ENCODE measurements at regions not wholly inside any gene's neighbourhood (a gene's known extent, or its start where the extent isn't known, plus 50 kb on each side); places are given as distances from the start of the nearest gene placed in this dataset.

- peak in 1 of 8 experiments; percentile 20 for ATAC-seq (replicated peaks in 6 of 8)
- Histone ChIP-seq H3K27ac (no peak overlapping the region), H3K4me1 (replicated peaks in 1 of 2) (peaks cover 0 to 8% of the 10 kb centered on the region in 2 donors), H3K4me3 (no peak overlapping the region)
- 60 to 100% (median 90%) methylated on average over 1 to 7 of the region's 7 CpGs for WGBS, 10 experiments
- in situ Hi-C loops (cut with MboI; ENCODE audit: low pct_unique_long_range_greater_than_20kb in 2 of 9, low sequenced_read_pairs in 9 of 9, unreplicated experiment in 9 of 9), result no loop called here
Measured at GRCh38 chr16:54623636-54624035, 307.0 kb upstream of the IRX5 start.

GRCh38 chr16:54620197-54620596 is 310.5 kb upstream of the IRX5 start:
- ATAC-seq (replicated peaks in 6 of 8), result no peak
- 51 to 100% (median 83%) methylated on average over 1 to 3 of the region's 3 CpGs; no CpG with 5 or more reads in 4 of the 10 experiments for WGBS, 10 experiments
- Histone ChIP-seq H3K4me3 (no peak overlapping the region), H3K4me1 (replicated peaks in 1 of 2) (peaks cover 0 to 16% of the 10 kb centered on the region in 2 donors), H3K27ac (no peak overlapping the region)
- in situ Hi-C loops (cut with MboI; ENCODE audit: low pct_unique_long_range_greater_than_20kb in 2 of 9, low sequenced_read_pairs in 9 of 9, unreplicated experiment in 9 of 9), result no loop called here

- ATAC-seq (replicated peaks in 6 of 8), result no peak
- Histone ChIP-seq H3K27ac (no peak overlapping the region), H3K4me1 (replicated peaks in 1 of 2) (peaks cover 0 to 7% of the 10 kb centered on the region in 2 donors), H3K4me3 (no peak overlapping the region)
- in situ Hi-C loops (cut with MboI; ENCODE audit: low pct_unique_long_range_greater_than_20kb in 2 of 9, low sequenced_read_pairs in 9 of 9, unreplicated experiment in 9 of 9), result no loop called here
- 20 to 93% (median 80%) methylated on average over 1 to 5 of the region's 5 CpGs for WGBS, 10 experiments
Measured at GRCh38 chr16:54616610-54617009, 314.1 kb upstream of the IRX5 start.

GRCh38 chr16:54605536-54606066 is 319.0 kb upstream of the IRX3 start:
- no peak overlapping the region for H3K27ac ChIP-seq
- H3K4me1 ChIP-seq (replicated peaks in 1 of 2), result no peaks in the 10 kb centered on the region
- in situ Hi-C loops (cut with MboI; ENCODE audit: low pct_unique_long_range_greater_than_20kb in 2 of 9, low sequenced_read_pairs in 9 of 9, unreplicated experiment in 9 of 9), result no loop called here
- WGBS, 10 experiments, result 0 to 100% (median 71%) methylated on average over 1 of the region's 1 CpG; no CpG with 5 or more reads in 1 of the 10 experiments
- H3K4me3 ChIP-seq, result no peak overlapping the region
- no peak for ATAC-seq (replicated peaks in 6 of 8)

GRCh38 chr16:54602666-54603065 is 316.1 kb upstream of the IRX3 start:
- in situ Hi-C loops (cut with MboI; ENCODE audit: low pct_unique_long_range_greater_than_20kb in 2 of 9, low sequenced_read_pairs in 9 of 9, unreplicated experiment in 9 of 9), result no loop called here
- WGBS, 10 experiments, result 0 to 91% (median 71%) methylated on average over 1 to 5 of the region's 6 CpGs
- Histone ChIP-seq H3K4me3 (no peak overlapping the region), H3K4me1 (replicated peaks in 1 of 2) (no peaks in the 10 kb centered on the region), H3K27ac (no peak overlapping the region)
- no peak for ATAC-seq (replicated peaks in 6 of 8)

- in situ Hi-C loops (cut with MboI; ENCODE audit: low pct_unique_long_range_greater_than_20kb in 2 of 9, low sequenced_read_pairs in 9 of 9, unreplicated experiment in 9 of 9), result no loop called here
- Histone ChIP-seq H3K4me1 (replicated peaks in 1 of 2) (peaks cover 7 to 18% of the 10 kb centered on the region in 2 donors), H3K4me3 (no peak overlapping the region), H3K27ac (no peak overlapping the region)
- ATAC-seq (replicated peaks in 6 of 8), result no peak
Measured at GRCh38 chr16:54597222-54597621, 310.6 kb upstream of the IRX3 start.

GRCh38 chr16:54595621-54596020 is 309.0 kb upstream of the IRX3 start:
- H3K27ac ChIP-seq, result no peak overlapping the region
- WGBS, 10 experiments, result 0 to 83% (median 71%) methylated on average over 1 of the region's 2 CpGs; no CpG with 5 or more reads in 5 of the 10 experiments
- H3K4me1 ChIP-seq (replicated peaks in 1 of 2), result peaks cover 14 to 29% of the 10 kb centered on the region in 2 donors
- in situ Hi-C loops (cut with MboI; ENCODE audit: low pct_unique_long_range_greater_than_20kb in 2 of 9, low sequenced_read_pairs in 9 of 9, unreplicated experiment in 9 of 9), result no loop called here
- no peak overlapping the region for H3K4me3 ChIP-seq
- ATAC-seq (replicated peaks in 6 of 8), result peak in 1 of 8 experiments; percentile 32

- no peak overlapping the region for H3K4me3 ChIP-seq
- in situ Hi-C loops (cut with MboI; ENCODE audit: low pct_unique_long_range_greater_than_20kb in 2 of 9, low sequenced_read_pairs in 9 of 9, unreplicated experiment in 9 of 9), result no loop called here
- 20 to 100% (median 72%) methylated on average over 1 to 8 of the region's 26 CpGs; no CpG with 5 or more reads in 1 of the 10 experiments for WGBS, 10 experiments
- H3K4me1 ChIP-seq (replicated peaks in 1 of 2), result peaks cover 14 to 29% of the 10 kb centered on the region in 2 donors
- H3K27ac ChIP-seq, result no peak overlapping the region
- ATAC-seq (replicated peaks in 6 of 8), result no peak
Measured at GRCh38 chr16:54594601-54595391, 308.2 kb upstream of the IRX3 start.

- in situ Hi-C loops (cut with MboI; ENCODE audit: low pct_unique_long_range_greater_than_20kb in 2 of 9, low sequenced_read_pairs in 9 of 9, unreplicated experiment in 9 of 9), result no loop called here
- 20 to 80% (median 48%) methylated on average over 1 to 7 of the region's 7 CpGs; no CpG with 5 or more reads in 5 of the 10 experiments for WGBS, 10 experiments
- H3K4me3 ChIP-seq, result no peak overlapping the region
- H3K4me1 ChIP-seq (replicated peaks in 1 of 2), result peaks cover 14 to 29% of the 10 kb centered on the region in 2 donors
- no peak overlapping the region for H3K27ac ChIP-seq
- ATAC-seq (replicated peaks in 6 of 8), result no peak
Measured at GRCh38 chr16:54591816-54592246, 305.2 kb upstream of the IRX3 start.

- no peak for ATAC-seq (replicated peaks in 6 of 8)
- Histone ChIP-seq H3K4me1 (replicated peaks in 1 of 2) (peaks cover 20 to 36% of the 10 kb centered on the region in 2 donors), H3K4me3 (no peak overlapping the region), H3K27ac (no peak overlapping the region)
- WGBS, 10 experiments, result 0 to 69% (median 45%) methylated on average over 1 to 4 of the region's 4 CpGs
- in situ Hi-C loops (cut with MboI; ENCODE audit: low pct_unique_long_range_greater_than_20kb in 2 of 9, low sequenced_read_pairs in 9 of 9, unreplicated experiment in 9 of 9), result no loop called here
Measured at GRCh38 chr16:54590836-54591235, 304.2 kb upstream of the IRX3 start.

GRCh38 chr16:54589326-54589725 is 302.7 kb upstream of the IRX3 start:
- Histone ChIP-seq H3K4me1 (replicated peaks in 1 of 2) (peaks cover 25 to 41% of the 10 kb centered on the region in 2 donors), H3K4me3 (no peak overlapping the region), H3K27ac (no peak overlapping the region)
- ATAC-seq (replicated peaks in 6 of 8), result no peak
- WGBS, 10 experiments, result 91 to 100% methylated on average over 3 to 4 of the region's 5 CpGs; no CpG with 5 or more reads in 8 of the 10 experiments
- in situ Hi-C loops (cut with MboI; ENCODE audit: low pct_unique_long_range_greater_than_20kb in 2 of 9, low sequenced_read_pairs in 9 of 9, unreplicated experiment in 9 of 9), result no loop called here

- H3K27ac ChIP-seq, result no peak overlapping the region
- in situ Hi-C loops (cut with MboI; ENCODE audit: low pct_unique_long_range_greater_than_20kb in 2 of 9, low sequenced_read_pairs in 9 of 9, unreplicated experiment in 9 of 9), result no loop called here
- H3K4me3 ChIP-seq, result no peak overlapping the region
- WGBS, 10 experiments, result 6 to 90% (median 67%) methylated on average over 1 to 3 of the region's 5 CpGs; no CpG with 5 or more reads in 3 of the 10 experiments
- ATAC-seq (replicated peaks in 6 of 8), result no peak
- peaks cover 25 to 37% of the 10 kb centered on the region in 2 donors for H3K4me1 ChIP-seq (replicated peaks in 1 of 2)
Measured at GRCh38 chr16:54588026-54588425, 301.4 kb upstream of the IRX3 start.

GRCh38 chr16:54587176-54587515 is 300.6 kb upstream of the IRX3 start:
- WGBS, 10 experiments, result 36 to 100% (median 67%) methylated on average over 1 to 2 of the region's 3 CpGs; no CpG with 5 or more reads in 5 of the 10 experiments
- ATAC-seq (replicated peaks in 6 of 8), result no peak
- in situ Hi-C loops (cut with MboI; ENCODE audit: low pct_unique_long_range_greater_than_20kb in 2 of 9, low sequenced_read_pairs in 9 of 9, unreplicated experiment in 9 of 9), result no loop called here
- Histone ChIP-seq H3K4me1 (replicated peaks in 1 of 2) (peaks cover 26 to 29% of the 10 kb centered on the region in 2 donors), H3K27ac (no peak overlapping the region), H3K4me3 (no peak overlapping the region)
